GM12875 (cell line): ENCODE measurements at regions not wholly inside any gene's neighbourhood (a gene's known extent, or its start where the extent isn't known, plus 50 kb on each side); places are given as distances from the start of the nearest gene placed in this dataset.

Source experiments
- H3K4me3 ChIP-seq: one replicate; pipeline ENCODE4 v1.5.1; 2011; ENCODE audit warnings: low read depth, low read length, control low read depth
- CTCF ChIP-seq: IDR thresholded peaks from 2 replicates; pipeline ENCODE4 v1.5.1; 2011; ENCODE audit warnings: low read depth, mild to moderate bottlenecking, control low read depth, inconsistent platforms, low read length, moderate library complexity, borderline replicate concordance; ENCODE audit not compliant: insufficient read depth

GRCh38 chr11:71102251-71102995 lies 150.0 kb downstream of the SHANK2 start:
- no peak overlapping the region for H3K4me3 ChIP-seq
- no peak for TF ChIP-seq CTCF

DNA sequence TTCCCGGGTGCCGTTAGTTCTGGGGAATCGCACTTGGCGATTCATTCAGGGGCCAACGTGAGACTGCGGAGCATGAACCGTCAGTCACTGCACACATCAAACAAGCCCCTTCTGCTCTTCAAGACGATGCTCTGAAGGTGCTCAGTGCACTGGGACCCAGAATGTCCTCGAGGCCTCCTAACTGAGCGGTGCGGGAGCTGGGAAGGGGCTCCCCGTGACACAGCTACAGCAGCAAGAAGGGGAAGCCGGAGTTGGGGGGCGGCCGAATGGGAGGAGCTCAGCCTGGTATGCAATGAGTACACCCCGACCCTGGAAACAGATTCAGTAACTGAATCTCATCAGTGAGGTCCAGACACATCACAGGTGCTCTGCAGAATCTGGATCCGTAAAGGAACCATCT lies 150.8 kb downstream of the SHANK2 start:
- no peak for TF ChIP-seq CTCF
- H3K4me3 ChIP-seq: no peak overlapping the region

- H3K4me3 ChIP-seq: no peak overlapping the region
- no peak for TF ChIP-seq CTCF
Observed at GRCh38 chr11:71101046-71101445, 151.3 kb downstream of the SHANK2 start.

GRCh38 chr11:71098776-71099175 lies 153.6 kb downstream of the SHANK2 start:
- H3K4me3 ChIP-seq: no peak overlapping the region
- TF ChIP-seq CTCF: no peak

- H3K4me3 ChIP-seq: no peak overlapping the region
- no peak for TF ChIP-seq CTCF
Observed at GRCh38 chr11:71097506-71098240, 154.7 kb downstream of the SHANK2 start.

DNA sequence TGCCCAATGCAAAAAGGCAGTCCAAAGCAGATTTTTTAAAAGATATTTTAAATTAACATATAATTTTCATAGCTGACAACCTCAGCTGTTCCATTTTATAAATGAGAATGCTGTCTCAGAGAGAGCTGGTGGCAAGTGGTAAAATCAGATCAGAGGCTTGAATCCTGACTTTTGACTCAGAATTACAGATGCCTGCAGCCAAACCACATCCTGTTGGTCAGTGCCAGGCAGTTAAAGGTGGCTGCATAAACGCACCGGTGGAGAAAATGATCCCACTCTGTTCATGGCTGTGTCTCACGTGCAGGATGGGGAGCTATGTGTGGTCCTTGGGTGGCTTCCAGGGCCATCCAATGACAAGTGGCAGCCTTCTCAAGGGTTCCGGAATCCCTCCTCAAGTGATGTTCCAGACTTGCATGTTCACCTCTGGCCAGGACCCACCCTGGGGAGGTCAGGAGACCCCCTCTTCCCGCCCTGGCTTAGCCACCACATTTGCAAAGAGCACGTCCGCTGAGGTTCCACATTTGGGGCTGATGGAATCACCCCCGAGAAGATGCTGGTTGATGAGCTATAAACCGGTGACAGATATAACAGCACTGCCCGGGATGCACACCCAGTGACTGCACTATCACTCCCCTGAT lies 155.5 kb downstream of the SHANK2 start:
- no peak for TF ChIP-seq CTCF
- H3K4me3 ChIP-seq: no peak overlapping the region
